IPS-18c (cell line): ENCODE measurements at regions not wholly inside any gene's neighbourhood (a gene's known extent, or its start where the extent isn't known, plus 50 kb on each side); places are given as distances from the start of the nearest gene placed in this dataset.
A peak's percentile ranks its signal among the peaks of the same experiment; 100 is the strongest.

Experiments
- H3K4me3 ChIP-seq: 2 replicates; pipeline ENCODE4 v1.7.0; 2013; ENCODE audit warnings: low read depth, mild to moderate bottlenecking, low read length, moderate library complexity; ENCODE audit not compliant: insufficient read depth
- H3K9me3 ChIP-seq: one replicate; pipeline ENCODE4 v1.6.1; 2013; ENCODE audit warnings: mild to moderate bottlenecking, low read length, moderate library complexity; ENCODE audit not compliant: control insufficient read depth, insufficient read depth

GRCh38 chr1:38558500-38559445, 300.8 kb downstream of the RRAGC start:
- Histone ChIP-seq H3K9me3 (peaks cover 2% of the 10 kb centered on the region), H3K4me3 (peak overlapping the region; percentile 11)

- H3K9me3 ChIP-seq: no peaks in the 10 kb centered on the region
- no peak overlapping the region for H3K4me3 ChIP-seq
Measured at GRCh38 chr1:38558055-38558454, 301.5 kb downstream of the RRAGC start.

GRCh38 chr1:38555594-38555993, 304.0 kb downstream of the RRAGC start:
- no peaks in the 10 kb centered on the region for H3K9me3 ChIP-seq
- no peak overlapping the region for H3K4me3 ChIP-seq

- Histone ChIP-seq H3K9me3 (no peaks in the 10 kb centered on the region), H3K4me3 (no peak overlapping the region)
Measured at GRCh38 chr1:38555130-38555529, 304.4 kb downstream of the RRAGC start.

- Histone ChIP-seq H3K9me3 (no peaks in the 10 kb centered on the region), H3K4me3 (no peak overlapping the region)
Measured at GRCh38 chr1:38551318-38552307, 308.0 kb downstream of the RRAGC start.

- no peak overlapping the region for H3K4me3 ChIP-seq
Measured at GRCh38 chr1:38549191-38549590, 310.4 kb downstream of the RRAGC start.

GRCh38 chr1:38547321-38547720, 312.3 kb downstream of the RRAGC start:
- Histone ChIP-seq H3K4me3 (no peak overlapping the region), H3K9me3 (no peaks in the 10 kb centered on the region)

More at GRCh38 chr1:38549191-38549590, 310.4 kb downstream of the RRAGC start:
- no peaks in the 10 kb centered on the region for H3K9me3 ChIP-seq

GRCh38 chr1:38546636-38547035, 312.9 kb downstream of the RRAGC start:
- H3K4me3 ChIP-seq: no peak overlapping the region
- H3K9me3 ChIP-seq: no peaks in the 10 kb centered on the region

- Histone ChIP-seq H3K4me3 (no peak overlapping the region), H3K9me3 (no peaks in the 10 kb centered on the region)
Measured at GRCh38 chr1:38541223-38541622, 318.3 kb downstream of the RRAGC start.

GRCh38 chr1:38539931-38540330, 319.6 kb downstream of the RRAGC start:
- Histone ChIP-seq H3K4me3 (no peak overlapping the region), H3K9me3 (no peaks in the 10 kb centered on the region)

- no peaks in the 10 kb centered on the region for H3K9me3 ChIP-seq
- no peak overlapping the region for H3K4me3 ChIP-seq
Measured at GRCh38 chr1:38538834-38539233, 320.7 kb downstream of the RRAGC start.

- no peaks in the 10 kb centered on the region for H3K9me3 ChIP-seq
- no peak overlapping the region for H3K4me3 ChIP-seq
Measured at GRCh38 chr1:38536089-38536488, 323.5 kb downstream of the RRAGC start.

- H3K4me3 ChIP-seq: no peak overlapping the region
- H3K9me3 ChIP-seq: no peaks in the 10 kb centered on the region
Measured at GRCh38 chr1:38534473-38534823, 325.1 kb downstream of the RRAGC start.

- H3K4me3 ChIP-seq: no peak overlapping the region
Measured at GRCh38 chr1:38533772-38534472, 325.6 kb downstream of the RRAGC start.

GRCh38 chr1:38530957-38531356, 328.6 kb downstream of the RRAGC start:
- H3K9me3 ChIP-seq: no peaks in the 10 kb centered on the region
- H3K4me3 ChIP-seq: no peak overlapping the region

More at GRCh38 chr1:38533772-38534472, 325.6 kb downstream of the RRAGC start:
- H3K9me3 ChIP-seq: no peaks in the 10 kb centered on the region

GRCh38 chr1:38529946-38530345, 329.6 kb downstream of the RRAGC start:
- no peak overlapping the region for H3K4me3 ChIP-seq
- no peaks in the 10 kb centered on the region for H3K9me3 ChIP-seq

- Histone ChIP-seq H3K4me3 (no peak overlapping the region), H3K9me3 (no peaks in the 10 kb centered on the region)
Measured at GRCh38 chr1:38529391-38529790, 330.2 kb downstream of the RRAGC start.
